Panc1 (cell line): ENCODE measurements at regions not wholly inside any gene's neighbourhood (a gene's known extent, or its start where the extent isn't known, plus 50 kb on each side); places are given as distances from the start of the nearest gene placed in this dataset.

Source experiments
- POLR2AphosphoS5 ChIP-seq: IDR thresholded peaks from 2 replicates; pipeline ENCODE4 v1.6.1; 2012; ENCODE audit warnings: mild to moderate bottlenecking, low read depth, low read length, moderate library complexity
- TCF7L2 ChIP-seq: IDR thresholded peaks from 2 replicates; pipeline ENCODE4 v1.6.1; 2011; ENCODE audit warnings: mild to moderate bottlenecking, low read depth, low read length, inconsistent platforms
- TF ChIP-seq, protein P1 (sequence below): fragments of 450-650 bp; IDR thresholded peaks from 2 replicates; pipeline ENCODE4 v1.5.1; 2017; ENCODE audit warnings: mild to moderate bottlenecking
- TF ChIP-seq, protein P2 (sequence below), 2 experiments: IDR thresholded peaks; 2 replicates each; pipeline ENCODE4 v1.6.1; 2011 to 2012; ENCODE audit warnings: low read depth in 2 of 2, control low read depth in 1 of 2, low read length in 1 of 2, mild to moderate bottlenecking in 1 of 2, moderate library complexity in 1 of 2; ENCODE audit not compliant: insufficient read depth in 1 of 2

DNA sequence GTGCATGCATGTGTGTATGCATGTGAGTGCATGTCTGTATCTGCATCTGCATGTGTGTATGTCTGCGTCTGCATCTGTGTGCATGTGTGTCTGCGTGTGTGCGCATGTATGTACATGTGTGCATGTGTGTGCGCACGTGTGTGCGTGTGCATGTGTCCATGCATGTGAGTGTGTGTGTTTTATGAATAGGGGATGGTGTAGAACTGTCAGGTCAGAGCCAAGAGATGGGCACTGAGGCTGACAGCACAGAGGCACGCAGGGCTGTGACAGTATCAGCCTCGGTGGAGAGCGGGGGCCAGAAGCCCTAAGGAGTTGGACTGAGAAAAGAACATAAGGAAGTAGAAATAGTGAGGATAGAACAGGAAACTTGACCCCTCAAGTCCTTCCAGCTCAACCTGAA, 494.0 kb upstream of the MYT1L start:
- TF ChIP-seq, protein P1, sequence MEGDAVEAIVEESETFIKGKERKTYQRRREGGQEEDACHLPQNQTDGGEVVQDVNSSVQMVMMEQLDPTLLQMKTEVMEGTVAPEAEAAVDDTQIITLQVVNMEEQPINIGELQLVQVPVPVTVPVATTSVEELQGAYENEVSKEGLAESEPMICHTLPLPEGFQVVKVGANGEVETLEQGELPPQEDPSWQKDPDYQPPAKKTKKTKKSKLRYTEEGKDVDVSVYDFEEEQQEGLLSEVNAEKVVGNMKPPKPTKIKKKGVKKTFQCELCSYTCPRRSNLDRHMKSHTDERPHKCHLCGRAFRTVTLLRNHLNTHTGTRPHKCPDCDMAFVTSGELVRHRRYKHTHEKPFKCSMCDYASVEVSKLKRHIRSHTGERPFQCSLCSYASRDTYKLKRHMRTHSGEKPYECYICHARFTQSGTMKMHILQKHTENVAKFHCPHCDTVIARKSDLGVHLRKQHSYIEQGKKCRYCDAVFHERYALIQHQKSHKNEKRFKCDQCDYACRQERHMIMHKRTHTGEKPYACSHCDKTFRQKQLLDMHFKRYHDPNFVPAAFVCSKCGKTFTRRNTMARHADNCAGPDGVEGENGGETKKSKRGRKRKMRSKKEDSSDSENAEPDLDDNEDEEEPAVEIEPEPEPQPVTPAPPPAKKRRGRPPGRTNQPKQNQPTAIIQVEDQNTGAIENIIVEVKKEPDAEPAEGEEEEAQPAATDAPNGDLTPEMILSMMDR = no peak
- TF ChIP-seq POLR2AphosphoS5 = no peak
- TF ChIP-seq, protein P2, sequence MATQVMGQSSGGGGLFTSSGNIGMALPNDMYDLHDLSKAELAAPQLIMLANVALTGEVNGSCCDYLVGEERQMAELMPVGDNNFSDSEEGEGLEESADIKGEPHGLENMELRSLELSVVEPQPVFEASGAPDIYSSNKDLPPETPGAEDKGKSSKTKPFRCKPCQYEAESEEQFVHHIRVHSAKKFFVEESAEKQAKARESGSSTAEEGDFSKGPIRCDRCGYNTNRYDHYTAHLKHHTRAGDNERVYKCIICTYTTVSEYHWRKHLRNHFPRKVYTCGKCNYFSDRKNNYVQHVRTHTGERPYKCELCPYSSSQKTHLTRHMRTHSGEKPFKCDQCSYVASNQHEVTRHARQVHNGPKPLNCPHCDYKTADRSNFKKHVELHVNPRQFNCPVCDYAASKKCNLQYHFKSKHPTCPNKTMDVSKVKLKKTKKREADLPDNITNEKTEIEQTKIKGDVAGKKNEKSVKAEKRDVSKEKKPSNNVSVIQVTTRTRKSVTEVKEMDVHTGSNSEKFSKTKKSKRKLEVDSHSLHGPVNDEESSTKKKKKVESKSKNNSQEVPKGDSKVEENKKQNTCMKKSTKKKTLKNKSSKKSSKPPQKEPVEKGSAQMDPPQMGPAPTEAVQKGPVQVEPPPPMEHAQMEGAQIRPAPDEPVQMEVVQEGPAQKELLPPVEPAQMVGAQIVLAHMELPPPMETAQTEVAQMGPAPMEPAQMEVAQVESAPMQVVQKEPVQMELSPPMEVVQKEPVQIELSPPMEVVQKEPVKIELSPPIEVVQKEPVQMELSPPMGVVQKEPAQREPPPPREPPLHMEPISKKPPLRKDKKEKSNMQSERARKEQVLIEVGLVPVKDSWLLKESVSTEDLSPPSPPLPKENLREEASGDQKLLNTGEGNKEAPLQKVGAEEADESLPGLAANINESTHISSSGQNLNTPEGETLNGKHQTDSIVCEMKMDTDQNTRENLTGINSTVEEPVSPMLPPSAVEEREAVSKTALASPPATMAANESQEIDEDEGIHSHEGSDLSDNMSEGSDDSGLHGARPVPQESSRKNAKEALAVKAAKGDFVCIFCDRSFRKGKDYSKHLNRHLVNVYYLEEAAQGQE (IDR thresholded peaks at IDR 0.05; ENCODE audit: insufficient read depth in 1 of 2, low read depth in 2 of 2, low read length in 1 of 2) = no peak
- TF ChIP-seq TCF7L2 = no peak
